BJ (cell line): ENCODE measurements at regions not wholly inside any gene's neighbourhood (a gene's known extent, or its start where the extent isn't known, plus 50 kb on each side); places are given as distances from the start of the nearest gene placed in this dataset.

Experiments used
- CTCF ChIA-PET: fragments of 350-600 bp; formaldehyde crosslinking; extraction: SDS; loops from one replicate; lab custom pipeline; 2021; ENCODE audit warnings: antibody characterized with exemption, inconsistent platforms; lab: Yijun Ruan, JAX
- POLR2A ChIA-PET: fragments of 300-600 bp; sonication (Branson Sonifier 250); formaldehyde crosslinking; extraction: SDS; loops from one replicate; lab custom pipeline; 2021; ENCODE audit warnings: antibody characterized with exemption; lab: Charles Lee
- DNase-seq: peaks from one replicate; pipeline ENCODE4 v3.0.0-alpha.2; 2011; ENCODE audit warnings: low read depth
- H3K27me3 ChIP-seq: 2 replicates; pipeline ENCODE4 v1.6.0; 2011; ENCODE audit warnings: low read length; ENCODE audit not compliant: control insufficient read depth, insufficient read depth
- H3K36me3 ChIP-seq: 2 replicates; pipeline ENCODE4 v1.5.1; 2011; ENCODE audit warnings: low read length; ENCODE audit not compliant: control insufficient read depth, insufficient read depth
- H3K4me3 ChIP-seq: 2 replicates; pipeline ENCODE4 v1.5.1; 2011; ENCODE audit warnings: low read depth, mild to moderate bottlenecking, control low read depth, low read length
- CTCF ChIP-seq: IDR thresholded peaks from 2 replicates; pipeline ENCODE4 v1.5.1; 2011; ENCODE audit warnings: low read depth, mild to moderate bottlenecking, control low read depth, inconsistent platforms, low read length, moderate library complexity; ENCODE audit not compliant: insufficient read depth

GRCh38 chr1:14539953-14540563 lies 58.4 kb upstream of the KAZN start:
- Histone ChIP-seq H3K36me3 (no peaks in the 10 kb centered on the region), H3K4me3 (no peak overlapping the region), H3K27me3 (no peaks in the 10 kb centered on the region)
- CTCF ChIA-PET, result no interaction called here
- no peak for DNase-seq
- POLR2A ChIA-PET, result no interaction called here
- no peak for TF ChIP-seq CTCF

- CTCF ChIA-PET, result no interaction called here
- POLR2A ChIA-PET, result no interaction called here
Measured at GRCh38 chr1:14541348-14541747, 57.1 kb upstream of the KAZN start.

GRCh38 chr1:14543191-14543840 lies 55.2 kb upstream of the KAZN start:
- no peak for DNase-seq
- CTCF ChIA-PET, result no interaction called here
- no peak for TF ChIP-seq CTCF
- no peaks in the 10 kb centered on the region for H3K27me3 ChIP-seq
- H3K4me3 ChIP-seq, result no peak overlapping the region
- no peaks in the 10 kb centered on the region for H3K36me3 ChIP-seq
- POLR2A ChIA-PET, result no interaction called here

More at GRCh38 chr1:14541348-14541747, 57.1 kb upstream of the KAZN start:
- TF ChIP-seq CTCF, result no peak
- no peak overlapping the region for H3K4me3 ChIP-seq
- H3K27me3 ChIP-seq, result no peaks in the 10 kb centered on the region
- no peaks in the 10 kb centered on the region for H3K36me3 ChIP-seq
- no peak for DNase-seq

GRCh38 chr1:14544319-14544718 lies 54.2 kb upstream of the KAZN start:
- TF ChIP-seq CTCF, result no peak
- no peak overlapping the region for H3K4me3 ChIP-seq
- H3K36me3 ChIP-seq, result no peaks in the 10 kb centered on the region
- ChIA-PET CTCF (no interaction called here), POLR2A (no interaction called here)
- no peak for DNase-seq
- no peaks in the 10 kb centered on the region for H3K27me3 ChIP-seq

GRCh38 chr1:14545422-14546025 lies 53.0 kb upstream of the KAZN start:
- ChIA-PET CTCF (no interaction called here), POLR2A (no interaction called here)
- no peak for TF ChIP-seq CTCF
- Histone ChIP-seq H3K36me3 (no peaks in the 10 kb centered on the region), H3K4me3 (no peak overlapping the region), H3K27me3 (no peaks in the 10 kb centered on the region)
- DNase-seq, result no peak
